Upper lobe of left lung (tissue), 6 donors: ENCODE measurements at regions not wholly inside any gene's neighbourhood (a gene's known extent, or its start where the extent isn't known, plus 50 kb on each side); places are given as distances from the start of the nearest gene placed in this dataset.

ENCODE experiments used
- ATAC-seq, 2 donors: fragments of 200-7000 bp; cut with Tn5 transposase; one replicate each; pipeline ENCODE4 v1.9.1; 2022; ENCODE audit warnings: mild to moderate bottlenecking in 2 of 2, moderate library complexity in 2 of 2; ENCODE audit not compliant: low FRiP score in 2 of 2
- DNase-seq, 2 donors: peaks; one replicate each; pipeline ENCODE4 v3.0.0-alpha.2; 2019 to 2020
- H3K27ac ChIP-seq, 4 donors: fragments of 200-600 bp; sonication (generic); one replicate each; pipeline ENCODE4 v1.5.1; 2016 to 2019
- H3K27me3 ChIP-seq, 4 donors: fragments of 200-600 bp; sonication (generic); one replicate each; pipeline ENCODE4 v1.5.1; 2017 to 2019
- H3K36me3 ChIP-seq, 4 donors: fragments of 200-600 bp; sonication (generic); one replicate each; pipeline ENCODE4 v1.5.1; 2016 to 2019
- H3K4me1 ChIP-seq, 4 donors: fragments of 200-600 bp; sonication (generic); one replicate each; pipeline ENCODE4 v1.5.1; 2018 to 2019
- H3K4me3 ChIP-seq, 4 donors: fragments of 200-600 bp; sonication (generic); one replicate each; pipeline ENCODE4 v1.5.1; 2017 to 2019; ENCODE audit warnings: mild to moderate bottlenecking in 2 of 4, moderate library complexity in 1 of 4
- H3K9me3 ChIP-seq, 4 donors: fragments of 200-600 bp; sonication (generic); one replicate each; pipeline ENCODE4 v1.5.1; 2018 to 2019
- CTCF ChIP-seq, 6 experiments: fragments of 450-650 bp in 4 of 6; fragments of 200-600 bp in 2 of 6; sonication (generic) in 2 of 6; IDR thresholded peaks; one replicate each; pipeline ENCODE4 v1.5.1; 2016 to 2019; ENCODE audit warnings: antibody characterized with exemption in 6 of 6
- EP300 ChIP-seq, 4 donors: sonication (generic); formaldehyde crosslinking; IDR thresholded peaks; one replicate each; pipeline ENCODE4 v1.5.1; 2017; ENCODE audit warnings: antibody characterized with exemption in 4 of 4, control low read depth in 2 of 4
- POLR2A ChIP-seq, 4 donors: fragments of 450-650 bp; IDR thresholded peaks; one replicate each; pipeline ENCODE4 v1.5.1; 2016 to 2017; ENCODE audit warnings: antibody characterized with exemption in 4 of 4, mild to moderate bottlenecking in 2 of 4
- POLR2AphosphoS5 ChIP-seq, 2 donors: sonication (generic); formaldehyde crosslinking; IDR thresholded peaks; one replicate each; pipeline ENCODE4 v1.5.1; 2017; ENCODE audit warnings: antibody characterized with exemption in 2 of 2
- WGBS, 2 donors: methylation state at CpG; one replicate each; pipeline ENCODE4 v1.1.5; 2017 to 2018; 5-methylcytosine and 5-hydroxymethylcytosine counted together
- donor health status: DM: no; HTN: no; CAD: no; lungs with moderate emphysema.
- donor health status: DM: no; HTN: yes; CAD: no; lungs with severe emphysema.

DNA sequence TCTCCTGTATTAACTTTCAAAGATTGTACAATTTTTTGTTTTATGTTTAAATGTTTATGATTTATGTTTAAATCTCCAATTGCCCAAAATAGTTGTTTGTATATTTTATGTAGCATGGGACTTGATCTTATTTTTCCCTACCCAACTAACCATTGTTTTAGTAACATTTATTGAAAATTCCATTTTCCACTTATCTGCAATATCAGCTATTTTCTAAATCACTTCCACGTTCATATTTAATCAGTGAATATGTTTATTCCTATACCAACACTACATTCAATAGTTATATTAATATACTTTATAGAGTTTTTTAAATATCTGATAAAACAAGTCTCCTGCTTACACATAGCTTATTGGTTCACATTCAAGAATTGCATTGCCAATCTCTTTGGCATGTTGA is 532.2 kb downstream of the CHSY3 start:
- Histone ChIP-seq H3K4me1 (no peaks in the 10 kb centered on the region), H3K36me3 (no peaks in the 10 kb centered on the region), H3K9me3 (peaks cover 5 to 23% (median 8%) of the 10 kb centered on the region in 4 donors), H3K4me3 (no peak overlapping the region), H3K27me3 (no peaks in the 10 kb centered on the region), H3K27ac (no peak overlapping the region)
- TF ChIP-seq CTCF (IDR thresholded peaks at IDR 0.05) (no peak), EP300 (IDR thresholded peaks at IDR 0.05) (no peak), POLR2A (IDR thresholded peaks at IDR 0.05) (no peak), POLR2AphosphoS5 (IDR thresholded peaks at IDR 0.05) (no peak)
- 80 to 90% methylated on average over 1 of the region's 1 CpG for WGBS, 2 donors
- DNase-seq (no peak), ATAC-seq (no peak)

- TF ChIP-seq POLR2A (IDR thresholded peaks at IDR 0.05) (no peak), POLR2AphosphoS5 (IDR thresholded peaks at IDR 0.05) (no peak), CTCF (IDR thresholded peaks at IDR 0.05) (no peak), EP300 (IDR thresholded peaks at IDR 0.05) (no peak)
- H3K27ac ChIP-seq = no peak overlapping the region
- H3K36me3 ChIP-seq = no peaks in the 10 kb centered on the region
- no peaks in the 10 kb centered on the region for H3K4me1 ChIP-seq
- 94 to 97% methylated on average over 6 of the region's 6 CpGs for WGBS, 2 donors
- no peak overlapping the region for H3K4me3 ChIP-seq
- no peaks in the 10 kb centered on the region for H3K27me3 ChIP-seq
- H3K9me3 ChIP-seq = no peaks in the 10 kb centered on the region
- DNase-seq (no peak), ATAC-seq (no peak)
These were observed 523.1 kb downstream of the CHSY3 start for GRCh38 chr5:130427222-130427955.

DNA sequence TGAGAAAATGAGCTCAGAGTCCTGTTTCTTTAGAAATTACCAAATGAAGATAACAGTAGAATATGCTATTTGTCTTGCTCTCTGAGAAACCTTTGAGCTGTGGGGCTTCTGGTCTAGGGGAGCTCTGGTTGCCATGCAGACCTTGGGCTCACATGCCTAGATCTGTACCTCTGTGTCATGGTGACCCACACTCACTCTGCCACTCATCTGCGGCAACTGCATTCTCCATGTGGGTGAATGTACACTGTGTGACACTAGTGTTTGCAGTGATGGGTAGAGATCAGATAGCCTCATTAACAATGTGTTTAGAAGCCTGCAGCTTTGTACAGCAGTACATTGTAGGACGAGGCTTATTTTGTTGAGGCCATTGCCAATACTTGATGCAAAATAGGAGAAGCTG is 521.2 kb downstream of the CHSY3 start:
- no peaks in the 10 kb centered on the region for H3K4me1 ChIP-seq
- no peak overlapping the region for H3K27ac ChIP-seq
- H3K9me3 ChIP-seq = no peaks in the 10 kb centered on the region
- TF ChIP-seq POLR2A (IDR thresholded peaks at IDR 0.05) = no peak
- no peak for DNase-seq
- H3K4me3 ChIP-seq = no peak overlapping the region
- H3K27me3 ChIP-seq = no peaks in the 10 kb centered on the region
- no peaks in the 10 kb centered on the region for H3K36me3 ChIP-seq
- ATAC-seq = no peak
- 70 to 88% methylated on average over 2 of the region's 2 CpGs for WGBS, 2 donors

GRCh38 chr5:130424341-130424740 is 520.1 kb downstream of the CHSY3 start:
- ATAC-seq = no peak
- no peaks in the 10 kb centered on the region for H3K27me3 ChIP-seq
- H3K27ac ChIP-seq = no peak overlapping the region
- no peak overlapping the region for H3K4me3 ChIP-seq
- no peaks in the 10 kb centered on the region for H3K4me1 ChIP-seq
- WGBS, 2 donors = 45 to 48% methylated on average over 2 of the region's 2 CpGs
- TF ChIP-seq POLR2A (IDR thresholded peaks at IDR 0.05) = no peak
- TF ChIP-seq POLR2AphosphoS5 (IDR thresholded peaks at IDR 0.05) = no peak
- TF ChIP-seq EP300 (IDR thresholded peaks at IDR 0.05) = no peak
- no peak for TF ChIP-seq CTCF (IDR thresholded peaks at IDR 0.05)
- H3K9me3 ChIP-seq = no peaks in the 10 kb centered on the region
- no peaks in the 10 kb centered on the region for H3K36me3 ChIP-seq
- no peak for DNase-seq

- WGBS, 2 donors = 63 to 76% methylated on average over 6 to 7 of the region's 7 CpGs
- no peaks in the 10 kb centered on the region for H3K36me3 ChIP-seq
- H3K27ac ChIP-seq = no peak overlapping the region
- H3K27me3 ChIP-seq = no peaks in the 10 kb centered on the region
- H3K4me1 ChIP-seq = no peaks in the 10 kb centered on the region
- no peak for TF ChIP-seq EP300 (IDR thresholded peaks at IDR 0.05)
- TF ChIP-seq CTCF (IDR thresholded peaks at IDR 0.05) = no peak
- no peak for TF ChIP-seq POLR2A (IDR thresholded peaks at IDR 0.05)
- no peak for TF ChIP-seq POLR2AphosphoS5 (IDR thresholded peaks at IDR 0.05)
- H3K9me3 ChIP-seq = no peaks in the 10 kb centered on the region
- DNase-seq (no peak), ATAC-seq (no peak)
- no peak overlapping the region for H3K4me3 ChIP-seq
These were observed 498.6 kb downstream of the CHSY3 start for GRCh38 chr5:130402906-130403305.
